Uterus (tissue), 3 donors: ENCODE measurements at regions not wholly inside any gene's neighbourhood (a gene's known extent, or its start where the extent isn't known, plus 50 kb on each side); places are given as distances from the start of the nearest gene placed in this dataset.

Experiments used
- DNase-seq, 2 donors: peaks; one replicate each; pipeline ENCODE4 v3.0.0-alpha.2; 2019 to 2020
- H3K27ac ChIP-seq, 2 donors: fragments of 200-600 bp; sonication (generic); 1 replicate in 1 of 2; 2 replicates in 1 of 2; pipeline ENCODE4 v1.5.1; 2016 to 2018
- H3K27me3 ChIP-seq, 2 donors: fragments of 200-600 bp; sonication (generic); one replicate each; pipeline ENCODE4 v1.5.1; 2018 to 2019; ENCODE audit warnings: control low read depth in 1 of 2
- H3K36me3 ChIP-seq, 2 donors: fragments of 200-600 bp; sonication (generic); one replicate each; pipeline ENCODE4 v1.5.1; 2019; ENCODE audit warnings: control low read depth in 1 of 2
- H3K4me1 ChIP-seq, 2 donors: fragments of 200-600 bp; sonication (generic); one replicate each; pipeline ENCODE4 v1.5.1; 2018 to 2019; ENCODE audit warnings: control low read depth in 1 of 2
- H3K4me3 ChIP-seq, 2 donors: fragments of 200-600 bp; sonication (generic); 1 replicate in 1 of 2; 2 replicates in 1 of 2; pipeline ENCODE4 v1.5.1; 2018 to 2019; ENCODE audit warnings: mild to moderate bottlenecking in 1 of 2
- H3K9me3 ChIP-seq, 2 donors: fragments of 200-600 bp; sonication (generic); one replicate each; pipeline ENCODE4 v1.5.1; 2019; ENCODE audit warnings: control low read depth in 1 of 2
- POLR2A ChIP-seq, 2 donors: fragments of 450-650 bp; IDR thresholded peaks; one replicate each; pipeline ENCODE4 v1.6.1; 2016; ENCODE audit warnings: antibody characterized with exemption in 2 of 2, mild to moderate bottlenecking in 1 of 2, moderate library complexity in 1 of 2
- intact Hi-C: fragments of 100-400 bp; cut with DNase I; formaldehyde crosslinking; loops from one replicate; pipeline ENCODE4 v1.15.1; 2023; ENCODE audit warnings: low total_unique reads
- TF ChIP-seq, protein P1 (sequence below), 4 experiments: fragments of 200-600 bp in 2 of 4; fragments of 450-650 bp in 2 of 4; sonication (generic) in 2 of 4; IDR thresholded peaks; one replicate each; pipeline ENCODE4 v1.5.1; 2016 to 2019; ENCODE audit warnings: antibody characterized with exemption in 4 of 4, mild to moderate bottlenecking in 2 of 4, moderate library complexity in 1 of 4
- donor health status: DM: yes; HTN: yes; CAD: no.

GRCh38 chr6:66717801-66718200, 1010.8 kb upstream of the EYS start:
- intact Hi-C loops, result no loop called here
- Histone ChIP-seq H3K4me1 (no peaks in the 10 kb centered on the region), H3K27me3 (no peaks in the 10 kb centered on the region), H3K27ac (no peak overlapping the region), H3K4me3 (no peak overlapping the region), H3K36me3 (no peaks in the 10 kb centered on the region), H3K9me3 (no peaks in the 10 kb centered on the region)
- TF ChIP-seq POLR2A (IDR thresholded peaks at IDR 0.05), result no peak
- TF ChIP-seq, protein P1, sequence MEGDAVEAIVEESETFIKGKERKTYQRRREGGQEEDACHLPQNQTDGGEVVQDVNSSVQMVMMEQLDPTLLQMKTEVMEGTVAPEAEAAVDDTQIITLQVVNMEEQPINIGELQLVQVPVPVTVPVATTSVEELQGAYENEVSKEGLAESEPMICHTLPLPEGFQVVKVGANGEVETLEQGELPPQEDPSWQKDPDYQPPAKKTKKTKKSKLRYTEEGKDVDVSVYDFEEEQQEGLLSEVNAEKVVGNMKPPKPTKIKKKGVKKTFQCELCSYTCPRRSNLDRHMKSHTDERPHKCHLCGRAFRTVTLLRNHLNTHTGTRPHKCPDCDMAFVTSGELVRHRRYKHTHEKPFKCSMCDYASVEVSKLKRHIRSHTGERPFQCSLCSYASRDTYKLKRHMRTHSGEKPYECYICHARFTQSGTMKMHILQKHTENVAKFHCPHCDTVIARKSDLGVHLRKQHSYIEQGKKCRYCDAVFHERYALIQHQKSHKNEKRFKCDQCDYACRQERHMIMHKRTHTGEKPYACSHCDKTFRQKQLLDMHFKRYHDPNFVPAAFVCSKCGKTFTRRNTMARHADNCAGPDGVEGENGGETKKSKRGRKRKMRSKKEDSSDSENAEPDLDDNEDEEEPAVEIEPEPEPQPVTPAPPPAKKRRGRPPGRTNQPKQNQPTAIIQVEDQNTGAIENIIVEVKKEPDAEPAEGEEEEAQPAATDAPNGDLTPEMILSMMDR (IDR thresholded peaks at IDR 0.05), result no peak
- no peak for DNase-seq

DNA sequence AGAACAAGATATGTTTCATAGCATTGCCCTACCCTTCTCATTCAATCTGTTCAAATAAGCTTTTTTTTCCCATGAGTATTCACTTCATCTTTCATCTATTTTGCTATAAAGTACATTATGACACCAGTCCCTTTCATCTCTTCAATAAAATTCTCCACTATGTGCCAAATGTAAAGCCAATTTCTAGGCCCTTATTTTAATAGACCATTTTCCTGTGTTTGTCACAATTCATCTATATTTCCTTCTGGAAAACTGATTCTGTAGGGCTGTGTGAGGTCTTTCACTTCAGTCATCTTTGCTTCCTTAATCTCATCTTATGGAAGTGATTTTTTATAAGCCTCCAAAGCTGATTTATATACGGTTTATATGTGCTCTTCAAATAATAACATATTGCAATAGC, 992.4 kb upstream of the EYS start:
- Histone ChIP-seq H3K4me3 (no peak overlapping the region), H3K27me3 (no peaks in the 10 kb centered on the region), H3K9me3 (no peaks in the 10 kb centered on the region), H3K36me3 (no peaks in the 10 kb centered on the region), H3K27ac (no peak overlapping the region), H3K4me1 (no peaks in the 10 kb centered on the region)
- intact Hi-C loops, result no loop called here
- TF ChIP-seq, protein P1 (IDR thresholded peaks at IDR 0.05), result no peak
- no peak for TF ChIP-seq POLR2A (IDR thresholded peaks at IDR 0.05)
- no peak for DNase-seq

DNA sequence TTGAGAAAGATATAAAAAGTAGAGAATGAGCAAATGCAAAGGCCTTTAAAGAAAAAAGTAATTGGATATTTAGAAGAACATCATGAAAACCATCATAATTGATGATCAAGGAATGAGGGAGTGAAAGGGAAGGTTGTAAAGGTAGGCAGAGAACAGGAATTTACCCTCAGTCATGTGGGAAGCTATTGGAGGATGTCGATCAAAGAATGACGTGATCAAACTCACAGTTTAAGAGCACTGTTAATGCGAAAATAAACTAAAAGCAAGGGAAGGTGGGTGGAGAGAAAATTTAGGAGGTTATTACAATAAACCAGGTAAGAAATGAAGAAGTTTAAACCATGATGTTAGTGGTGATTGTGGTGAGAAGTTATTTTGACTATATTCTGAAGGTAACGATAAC, 982.6 kb upstream of the EYS start:
- Histone ChIP-seq H3K27ac (no peak overlapping the region), H3K4me3 (no peak overlapping the region), H3K4me1 (no peaks in the 10 kb centered on the region), H3K9me3 (no peaks in the 10 kb centered on the region), H3K36me3 (no peaks in the 10 kb centered on the region), H3K27me3 (no peaks in the 10 kb centered on the region)
- intact Hi-C loops, result no loop called here
- no peak for DNase-seq
- TF ChIP-seq POLR2A (IDR thresholded peaks at IDR 0.05), result no peak
- TF ChIP-seq, protein P1 (IDR thresholded peaks at IDR 0.05), result no peak

GRCh38 chr6:66687611-66688140, 980.6 kb upstream of the EYS start:
- TF ChIP-seq POLR2A (IDR thresholded peaks at IDR 0.05), result no peak
- TF ChIP-seq, protein P1 (IDR thresholded peaks at IDR 0.05), result no peak
- H3K36me3 ChIP-seq, result no peaks in the 10 kb centered on the region
- no peaks in the 10 kb centered on the region for H3K4me1 ChIP-seq
- H3K4me3 ChIP-seq, result no peak overlapping the region
- no peaks in the 10 kb centered on the region for H3K27me3 ChIP-seq
- no peaks in the 10 kb centered on the region for H3K9me3 ChIP-seq
- no peak for DNase-seq
- H3K27ac ChIP-seq, result no peak overlapping the region
- intact Hi-C loops, result no loop called here

DNA sequence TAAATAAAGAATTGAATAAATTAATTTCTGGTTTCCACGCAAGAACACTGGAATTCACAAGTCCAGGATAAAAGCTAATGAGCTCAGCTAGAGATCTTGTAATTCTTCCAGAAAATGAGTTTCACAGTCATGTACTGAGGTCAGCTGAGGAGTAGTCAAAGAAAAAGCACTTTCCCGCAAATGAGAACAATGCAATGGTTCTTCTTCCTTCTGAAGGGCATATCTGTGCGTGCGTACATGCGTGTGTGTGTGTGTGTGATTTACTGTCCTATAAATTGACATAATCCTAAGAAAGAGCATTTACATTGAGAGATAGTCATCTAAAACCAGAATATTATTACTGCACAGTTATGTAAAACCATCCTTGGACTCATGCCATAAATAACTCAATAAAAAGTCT, 968.9 kb upstream of the EYS start:
- H3K4me3 ChIP-seq, result no peak overlapping the region
- H3K36me3 ChIP-seq, result no peaks in the 10 kb centered on the region
- no peak for DNase-seq
- H3K9me3 ChIP-seq, result no peaks in the 10 kb centered on the region
- intact Hi-C loops, result no loop called here
- no peaks in the 10 kb centered on the region for H3K4me1 ChIP-seq
- no peaks in the 10 kb centered on the region for H3K27me3 ChIP-seq
- no peak overlapping the region for H3K27ac ChIP-seq
- TF ChIP-seq POLR2A (IDR thresholded peaks at IDR 0.05), result no peak
- TF ChIP-seq, protein P1 (IDR thresholded peaks at IDR 0.05), result no peak
